HEK293T (cell line): ENCODE measurements at regions not wholly inside any gene's neighbourhood (a gene's known extent, or its start where the extent isn't known, plus 50 kb on each side); places are given as distances from the start of the nearest gene placed in this dataset.

Experiments used
- BHLHE40 ChIP-seq: fragments of 450-650 bp; IDR thresholded peaks from 2 replicates; pipeline ENCODE4 v1.6.1; 2016; ENCODE audit warnings: mild to moderate bottlenecking, moderate library complexity, borderline replicate concordance
- ELF4 ChIP-seq: fragments of 450-650 bp; IDR thresholded peaks from 2 replicates; pipeline ENCODE4 v1.6.1; 2017; ENCODE audit warnings: antibody characterized with exemption
- FOXK2 ChIP-seq: fragments of 450-650 bp; IDR thresholded peaks from 2 replicates; pipeline ENCODE4 v1.6.1; 2016; ENCODE audit warnings: mild to moderate bottlenecking
- NFRKB ChIP-seq: fragments of 450-650 bp; IDR thresholded peaks from 2 replicates; pipeline ENCODE4 v1.6.1; 2016; ENCODE audit warnings: mild to moderate bottlenecking, moderate library complexity
- SP1 ChIP-seq: fragments of 450-650 bp; IDR thresholded peaks from 2 replicates; pipeline ENCODE4 v1.6.1; 2017
- SUZ12 ChIP-seq: fragments of 450-650 bp; IDR thresholded peaks from 2 replicates; pipeline ENCODE4 v1.6.1; 2016; ENCODE audit warnings: mild to moderate bottlenecking

GRCh38 chr6:48177786-48178185, 66.8 kb upstream of the PTCHD4 start:
- TF ChIP-seq NFRKB = no peak
- no peak for TF ChIP-seq ELF4
- TF ChIP-seq SP1 = no peak
- TF ChIP-seq FOXK2 = no peak
- TF ChIP-seq BHLHE40 = no peak
- no peak for TF ChIP-seq SUZ12
